Right cardiac atrium (tissue), 5 donors: ENCODE measurements at regions not wholly inside any gene's neighbourhood (a gene's known extent, or its start where the extent isn't known, plus 50 kb on each side); places are given as distances from the start of the nearest gene placed in this dataset.
A peak's percentile ranks its signal among the peaks of the same experiment; 100 is the strongest.

Source experiments
- ATAC-seq, 2 donors: fragments of 200-7000 bp; cut with Tn5 transposase; one replicate each; pipeline versions ENCODE4 v1.8.0 to v1.9.1; 2020; ENCODE audit warnings: moderate library complexity in 2 of 2, mild to moderate bottlenecking in 1 of 2
- DNase-seq, 3 donors: peaks; one replicate each; pipeline ENCODE4 v3.0.0-alpha.2; 2020
- H3K27ac ChIP-seq: one replicate; pipeline ENCODE4 v1.5.1; 2013; ENCODE audit warnings: mild to moderate bottlenecking, low read length, control low read depth, moderate library complexity
- H3K27me3 ChIP-seq: one replicate; pipeline ENCODE4 v1.6.1; 2013; ENCODE audit not compliant: control insufficient read depth, insufficient read depth
- H3K4me1 ChIP-seq: one replicate; pipeline ENCODE4 v1.6.1; 2013; ENCODE audit warnings: low read length; ENCODE audit not compliant: control insufficient read depth, insufficient read depth
- H3K4me3 ChIP-seq: one replicate; pipeline ENCODE4 v1.5.1; 2013; ENCODE audit warnings: low read length, control low read depth
- H3K9me3 ChIP-seq: one replicate; pipeline ENCODE4 v1.6.1; 2013; ENCODE audit warnings: low read length; ENCODE audit not compliant: control insufficient read depth
- WGBS: extraction: QIAGEN DNeasy Blood & Tissue Kit; methylation state at CpG from one replicate; pipeline ENCODE4 v1.1.7; 2013; 5-methylcytosine and 5-hydroxymethylcytosine counted together
- intact Hi-C, 4 donors: fragments of 100-400 bp; cut with DNase I; formaldehyde crosslinking; loops; one replicate each; pipeline versions ENCODE4 v1.11.0 to v1.14.0; 2022 to 2023
- donor health status: healthy with polysubstance abuse.
- donor health status: DM: no; HTN: yes; CAD: no.
- donor health status: DM: no; HTN: no; CAD: no.
- donor health status: DM: no; HTN: yes; CAD: no; lungs with severe emphysema.
- donor health status: DM: yes; HTN: yes; CAD: no.

DNA sequence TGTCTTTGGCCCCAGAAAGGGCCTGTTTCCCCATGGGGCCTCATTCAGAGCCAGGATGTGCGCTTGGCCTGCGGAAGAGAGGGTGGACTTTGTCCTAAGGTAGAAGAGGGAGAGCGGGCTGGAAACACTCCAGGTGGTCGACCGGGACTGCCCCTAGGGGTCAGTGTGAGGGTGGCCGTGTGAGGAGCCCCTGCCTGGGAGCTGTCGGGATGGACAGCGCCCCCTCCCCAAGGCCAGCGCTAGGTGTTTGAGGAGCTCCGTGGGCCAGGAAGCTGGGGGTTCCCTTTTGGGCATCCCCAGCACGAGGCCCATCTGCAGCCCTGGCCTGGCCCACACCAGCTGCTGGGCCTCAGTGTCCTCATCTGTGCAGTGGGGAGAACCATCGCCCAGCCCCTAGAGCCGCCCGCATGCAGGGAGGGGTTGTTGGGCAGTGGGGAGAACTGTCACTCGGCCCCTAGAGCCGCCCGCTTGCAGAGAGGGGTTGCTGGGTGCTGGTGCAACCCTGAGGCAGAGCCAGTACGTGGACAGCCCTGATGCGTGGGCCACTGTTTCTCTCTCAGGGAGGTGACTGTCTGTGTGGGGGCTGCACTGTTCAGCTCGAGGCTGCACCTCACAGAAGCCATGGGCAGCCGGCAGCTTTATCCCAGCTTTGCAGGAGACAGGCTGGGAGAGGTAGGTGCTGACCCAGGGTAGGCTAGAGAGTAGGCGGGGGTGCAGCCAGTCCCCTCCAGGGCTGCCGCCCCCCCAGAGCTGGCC, 1319.9 kb downstream of the BRD1 start:
- 76% methylated on average over 23 of the region's 23 CpGs for WGBS
- no peaks in the 10 kb centered on the region for H3K9me3 ChIP-seq
- no peak overlapping the region for H3K27ac ChIP-seq
- DNase-seq (peak in 1 of 3 donors; percentile 30), ATAC-seq (no peak)
- no peaks in the 10 kb centered on the region for H3K27me3 ChIP-seq
- intact Hi-C loops = no loop called here
- H3K4me3 ChIP-seq = no peak overlapping the region
- H3K4me1 ChIP-seq = no peaks in the 10 kb centered on the region

DNA sequence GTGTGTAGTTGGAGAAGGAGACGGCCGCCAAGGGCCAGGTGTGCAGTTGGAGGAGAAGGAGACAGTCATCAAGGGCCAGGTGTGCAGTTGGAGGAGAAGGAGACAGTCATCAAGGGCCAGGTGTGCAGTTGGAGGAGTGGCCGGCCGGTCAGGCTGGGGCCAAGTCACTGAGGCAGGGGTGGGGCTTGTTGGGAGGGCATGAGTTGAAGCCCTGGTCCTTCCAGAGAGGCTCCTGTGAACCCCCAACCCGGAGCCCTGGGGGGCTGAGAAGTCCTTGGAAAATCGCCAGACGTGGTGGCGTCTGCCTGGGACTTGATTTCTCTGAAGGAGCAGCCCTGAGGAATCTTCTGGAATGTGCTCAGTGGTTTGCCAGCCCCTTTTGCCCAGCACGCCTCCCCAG, 1320.5 kb downstream of the BRD1 start:
- Histone ChIP-seq H3K9me3 (no peaks in the 10 kb centered on the region), H3K27ac (no peak overlapping the region), H3K4me3 (no peak overlapping the region), H3K4me1 (no peaks in the 10 kb centered on the region), H3K27me3 (no peaks in the 10 kb centered on the region)
- 76% methylated on average over 9 of the region's 9 CpGs for WGBS
- intact Hi-C loops = no loop called here
- peak in 1 of 3 donors; percentile 24 for DNase-seq
- no peak for ATAC-seq

DNA sequence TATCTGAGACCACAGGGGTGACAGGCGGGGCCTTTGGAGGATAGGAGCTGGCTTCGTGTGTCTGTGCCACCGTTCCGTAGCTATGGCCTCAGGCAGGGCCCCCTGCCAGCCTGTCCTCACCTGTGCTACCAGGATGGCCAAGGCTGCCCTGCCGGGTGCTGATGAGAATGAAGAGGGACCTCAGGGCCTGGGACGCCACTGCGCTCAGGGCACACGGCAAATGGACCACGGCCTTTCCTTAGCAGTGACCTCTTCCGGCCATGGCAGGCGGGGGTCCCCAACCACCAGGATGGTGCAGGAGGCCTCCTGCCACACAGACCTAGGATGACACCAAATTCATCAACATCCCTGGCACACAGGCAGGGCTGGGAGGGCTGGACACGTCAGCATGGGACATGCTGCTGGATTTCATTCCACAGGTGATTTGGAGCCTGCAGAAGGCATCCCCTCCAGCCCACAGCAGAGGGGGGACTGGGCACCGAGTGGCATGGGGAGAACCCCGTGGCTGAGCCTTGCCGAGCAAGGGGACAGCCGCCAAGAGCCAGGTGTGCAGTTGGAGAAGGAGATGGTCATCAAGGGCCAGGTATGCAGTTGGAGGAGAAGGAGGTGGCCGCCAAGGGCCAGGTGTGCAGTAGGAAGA, 1321.0 kb downstream of the BRD1 start:
- Histone ChIP-seq H3K27ac (no peak overlapping the region), H3K4me3 (no peak overlapping the region), H3K9me3 (no peaks in the 10 kb centered on the region), H3K27me3 (no peaks in the 10 kb centered on the region), H3K4me1 (no peaks in the 10 kb centered on the region)
- 90% methylated on average over 17 of the region's 17 CpGs for WGBS
- intact Hi-C loops = no loop called here
- ATAC-seq (no peak), DNase-seq (peak in 2 of 3 donors; percentile 39 to 48)

- 79% methylated on average over 8 of the region's 8 CpGs for WGBS
- Histone ChIP-seq H3K4me3 (no peak overlapping the region), H3K27ac (no peak overlapping the region), H3K27me3 (no peaks in the 10 kb centered on the region), H3K4me1 (no peaks in the 10 kb centered on the region), H3K9me3 (no peaks in the 10 kb centered on the region)
- no peak for ATAC-seq
- DNase-seq = peak in 2 of 3 donors; percentile 19 to 26
- intact Hi-C loops = no loop called here
Measured at GRCh38 chr22:48505891-48506290, 1321.8 kb downstream of the BRD1 start.

DNA sequence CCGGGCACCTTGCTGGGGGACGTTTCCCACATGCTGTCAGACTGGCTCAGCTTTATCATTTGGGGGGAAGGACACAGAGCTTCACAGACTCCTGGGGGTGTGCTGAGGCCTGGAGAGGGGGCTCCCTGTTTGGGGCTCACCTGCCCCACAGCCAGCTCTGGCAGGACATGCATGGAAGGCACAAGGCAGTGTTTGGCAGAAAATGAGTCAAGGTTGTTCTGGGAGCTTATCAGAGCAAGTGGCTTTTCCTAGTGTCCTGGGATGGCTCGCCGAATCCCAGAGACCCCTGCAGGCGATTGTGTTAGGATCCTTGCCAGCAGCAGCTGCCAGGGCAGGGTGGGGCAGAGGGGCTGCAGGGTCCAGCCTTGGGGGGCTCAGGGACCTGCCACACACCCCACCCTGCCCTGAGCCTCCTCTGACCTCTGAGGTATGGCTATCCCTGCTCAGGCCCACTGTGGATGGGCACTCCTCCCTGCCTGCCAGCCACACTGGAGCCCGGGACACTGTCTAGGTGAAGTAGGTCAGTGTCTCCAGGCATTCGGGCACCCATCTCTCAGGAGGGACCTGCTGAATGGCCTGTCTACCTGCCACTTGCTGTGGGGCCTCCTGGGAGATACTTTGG, 1323.0 kb downstream of the BRD1 start:
- intact Hi-C loops = no loop called here
- H3K4me1 ChIP-seq = no peaks in the 10 kb centered on the region
- H3K9me3 ChIP-seq = no peaks in the 10 kb centered on the region
- WGBS = 50% methylated on average over 7 of the region's 7 CpGs
- ATAC-seq = peak in 1 of 2 donors; percentile 26
- H3K27me3 ChIP-seq = no peaks in the 10 kb centered on the region
- H3K4me3 ChIP-seq = no peak overlapping the region
- peak in 2 of 3 donors; percentile 16 to 21 for DNase-seq
- no peak overlapping the region for H3K27ac ChIP-seq

DNA sequence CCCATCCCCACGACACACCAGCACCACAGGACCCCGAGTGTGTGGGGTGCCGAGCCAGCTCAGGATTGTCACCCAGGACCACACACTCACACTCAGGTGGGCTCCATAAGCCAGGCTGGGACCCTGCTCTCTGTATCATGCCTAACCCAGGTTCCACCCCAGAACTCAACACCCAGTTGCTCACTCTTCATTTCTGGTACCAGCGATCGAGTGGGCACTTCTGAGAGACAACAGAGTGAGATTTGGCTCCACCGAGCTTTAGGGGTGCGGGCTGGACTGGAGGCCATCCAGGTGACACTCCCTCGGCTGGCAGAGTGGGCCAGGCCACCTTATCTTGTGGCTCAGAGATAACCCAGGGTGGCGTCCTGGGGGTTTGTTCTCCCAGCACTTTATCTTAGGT, 1323.8 kb downstream of the BRD1 start:
- H3K4me3 ChIP-seq = no peak overlapping the region
- ATAC-seq (no peak), DNase-seq (peak in 2 of 3 donors; percentile 5 to 15)
- H3K4me1 ChIP-seq = no peaks in the 10 kb centered on the region
- H3K9me3 ChIP-seq = no peaks in the 10 kb centered on the region
- no peak overlapping the region for H3K27ac ChIP-seq
- WGBS = 64% methylated on average over 9 of the region's 9 CpGs
- no peaks in the 10 kb centered on the region for H3K27me3 ChIP-seq
- intact Hi-C loops = no loop called here

- peak in 2 of 3 donors; percentile 9 to 16 for DNase-seq
- H3K27ac ChIP-seq = no peak overlapping the region
- 68% methylated on average over 13 of the region's 13 CpGs for WGBS
- H3K27me3 ChIP-seq = no peaks in the 10 kb centered on the region
- intact Hi-C loops = no loop called here
- ATAC-seq = no peak
- no peaks in the 10 kb centered on the region for H3K9me3 ChIP-seq
- H3K4me1 ChIP-seq = no peaks in the 10 kb centered on the region
- no peak overlapping the region for H3K4me3 ChIP-seq
Measured at GRCh38 chr22:48503035-48503625, 1324.5 kb downstream of the BRD1 start.

DNA sequence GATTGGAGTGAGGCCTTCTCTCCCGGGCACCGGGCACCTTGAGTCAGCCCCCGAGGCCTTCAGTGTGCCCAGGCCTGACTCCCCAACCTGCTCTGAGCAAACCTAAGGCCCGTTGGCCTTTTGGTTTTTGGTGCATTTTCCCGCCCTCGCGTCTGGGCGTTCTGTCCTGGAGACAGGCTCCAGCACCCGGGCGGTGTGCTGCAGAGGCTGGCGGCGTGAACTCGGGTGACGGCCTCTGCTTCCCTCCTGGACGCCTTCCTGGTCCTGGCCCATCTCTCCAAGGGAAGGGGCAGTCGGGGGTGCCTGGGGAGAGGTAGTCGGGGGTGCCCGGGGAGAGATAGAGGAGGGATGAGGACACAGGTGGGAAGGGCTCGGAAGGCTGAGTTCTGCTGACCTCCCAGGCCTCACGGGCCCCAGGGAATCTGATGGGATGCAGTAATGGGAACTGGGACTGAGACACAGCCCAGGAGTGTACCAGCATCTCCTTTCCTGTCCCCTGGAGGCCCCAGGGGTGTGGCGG, 1326.4 kb downstream of the BRD1 start:
- intact Hi-C loops = no loop called here
- Histone ChIP-seq H3K9me3 (no peaks in the 10 kb centered on the region), H3K27me3 (no peaks in the 10 kb centered on the region), H3K27ac (no peak overlapping the region), H3K4me3 (no peak overlapping the region), H3K4me1 (no peaks in the 10 kb centered on the region)
- ATAC-seq (no peak), DNase-seq (peak in 1 of 3 donors; percentile 41)
- WGBS = 88% methylated on average over 21 of the region's 21 CpGs

GRCh38 chr22:48500471-48501230, 1327.0 kb downstream of the BRD1 start:
- WGBS = 81% methylated on average over 31 of the region's 31 CpGs
- H3K27ac ChIP-seq = no peak overlapping the region
- DNase-seq (peak in 2 of 3 donors; percentile 25 to 48), ATAC-seq (no peak)
- H3K27me3 ChIP-seq = no peaks in the 10 kb centered on the region
- intact Hi-C loops = no loop called here
- H3K4me1 ChIP-seq = no peaks in the 10 kb centered on the region
- no peak overlapping the region for H3K4me3 ChIP-seq
- H3K9me3 ChIP-seq = no peaks in the 10 kb centered on the region
